Endodermal cell (in vitro differentiated cells): ENCODE measurements at regions not wholly inside any gene's neighbourhood (a gene's known extent, or its start where the extent isn't known, plus 50 kb on each side); places are given as distances from the start of the nearest gene placed in this dataset.
A peak's percentile ranks its signal among the peaks of the same experiment; 100 is the strongest.

Source experiments
- DNase-seq: peaks from one replicate; pipeline ENCODE4 v3.0.0-alpha.2; 2017
- H3K27ac ChIP-seq: 2 replicates; pipeline ENCODE4 v1.5.1; 2013; ENCODE audit warnings: mild to moderate bottlenecking, low read depth, low read length, moderate library complexity
- H3K27me3 ChIP-seq: 2 replicates; pipeline ENCODE4 v1.6.1; 2013; ENCODE audit warnings: mild to moderate bottlenecking, low read length, moderate library complexity; ENCODE audit not compliant: insufficient read depth, control insufficient read depth, poor library complexity, severe bottlenecking
- H3K36me3 ChIP-seq: 2 replicates; pipeline ENCODE4 v1.7.0; 2013; ENCODE audit warnings: mild to moderate bottlenecking, low read length, moderate library complexity; ENCODE audit not compliant: control insufficient read depth, insufficient read depth
- H3K4me1 ChIP-seq: one replicate; pipeline ENCODE4 v1.7.0; 2013; ENCODE audit warnings: low read length; ENCODE audit not compliant: control insufficient read depth, insufficient read depth
- H3K4me3 ChIP-seq: 2 replicates; pipeline ENCODE4 v1.5.1; 2013; ENCODE audit warnings: mild to moderate bottlenecking, low read length, moderate library complexity
- H3K9ac ChIP-seq: 2 replicates; pipeline ENCODE4 v1.6.1; 2013; ENCODE audit warnings: mild to moderate bottlenecking, low read length, moderate library complexity; ENCODE audit not compliant: poor library complexity, severe bottlenecking; ENCODE audit errors: extremely low read depth
- H3K9me3 ChIP-seq: 2 replicates; pipeline ENCODE4 v1.6.1; 2013; ENCODE audit warnings: mild to moderate bottlenecking, low read length, moderate library complexity; ENCODE audit not compliant: control insufficient read depth
- H3K27ac Mint-ChIP-seq: 2 replicates; pipeline ENCODE4 v1.8.0; 2020; ENCODE audit warnings: mixed read lengths
- H3K27me3 Mint-ChIP-seq: 2 replicates; pipeline ENCODE4 v1.8.0; 2021; ENCODE audit warnings: mild to moderate bottlenecking, mixed read lengths; ENCODE audit not compliant: insufficient read depth
- H3K36me3 Mint-ChIP-seq: 2 replicates; pipeline ENCODE4 v1.8.0; 2020; ENCODE audit warnings: low read depth, mixed read lengths
- H3K4me1 Mint-ChIP-seq: 2 replicates; pipeline ENCODE4 v1.8.0; 2020; ENCODE audit warnings: mixed read lengths
- H3K4me3 Mint-ChIP-seq: 2 replicates; pipeline ENCODE4 v1.8.0; 2020; ENCODE audit warnings: mild to moderate bottlenecking, moderate library complexity, mixed read lengths
- H3K9me3 Mint-ChIP-seq: 2 replicates; pipeline ENCODE4 v1.8.0; 2020; ENCODE audit warnings: mild to moderate bottlenecking, mixed read lengths
- WGBS, 2 experiments: methylation state at CpG; one replicate each; pipeline versions ENCODE4 v1.1.5 to v1.1.7; 2013; ENCODE audit warnings: missing lambda C conversion rate in 2 of 2, mixed read lengths in 1 of 2; ENCODE audit not compliant: insufficient coverage in 1 of 2, insufficient read length in 1 of 2; 5-methylcytosine and 5-hydroxymethylcytosine counted together
- TF ChIP-seq, protein P1 (sequence below): fragments of 200-600 bp; sonication (generic); conservative IDR thresholded peaks from 2 replicates; pipeline ENCODE4 v1.5.0; 2021; ENCODE audit warnings: antibody characterized with exemption, mild to moderate bottlenecking

DNA sequence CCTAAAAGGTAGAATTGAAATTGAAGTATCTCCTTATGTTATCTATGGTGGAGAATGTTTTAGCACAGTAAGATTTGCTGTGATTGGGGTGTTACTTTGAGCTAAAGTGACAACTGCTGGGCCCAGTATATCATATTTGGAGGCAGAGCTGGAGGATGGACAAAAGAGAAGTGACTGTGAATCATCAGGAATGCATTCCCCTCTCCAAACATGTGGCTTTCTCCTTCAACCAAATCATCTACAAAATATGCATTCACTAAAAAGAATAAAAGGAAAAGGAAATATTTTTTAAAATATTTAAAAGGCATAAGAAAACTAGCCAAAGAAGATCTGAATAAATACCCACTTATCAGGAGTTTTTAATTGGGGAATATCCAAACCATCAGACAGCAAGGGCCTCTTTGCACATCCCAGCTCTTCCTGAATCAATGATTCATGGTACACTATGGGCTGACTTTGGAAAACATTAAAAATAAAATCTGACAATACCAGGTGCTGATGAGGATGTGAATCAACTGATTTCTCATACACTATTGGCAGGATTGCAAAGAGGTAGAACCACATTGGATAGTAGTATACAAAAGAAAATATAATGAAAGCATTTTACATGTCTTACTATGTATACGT is 671.7 kb upstream of the NR3C2 start:
- Histone ChIP-seq H3K36me3 (no peaks in the 10 kb centered on the region), H3K4me1 (no peaks in the 10 kb centered on the region), H3K9me3 (no peaks in the 10 kb centered on the region), H3K27ac (no peak overlapping the region), H3K27me3 (no peaks in the 10 kb centered on the region), H3K9ac (no peak overlapping the region), H3K4me3 (no peak overlapping the region)
- Mint-ChIP-seq H3K27me3 (no peaks in the 10 kb centered on the region), H3K36me3 (no peaks in the 10 kb centered on the region), H3K9me3 (no peaks in the 10 kb centered on the region), H3K4me1 (peaks cover 7% of the 10 kb centered on the region), H3K27ac (no peak overlapping the region), H3K4me3 (no peak overlapping the region)
- 100% methylated on average over 1 of the region's 1 CpG; no CpG with 5 or more reads in 1 of the 2 experiments for WGBS, 2 experiments
- no peak for DNase-seq
- TF ChIP-seq, protein P1, sequence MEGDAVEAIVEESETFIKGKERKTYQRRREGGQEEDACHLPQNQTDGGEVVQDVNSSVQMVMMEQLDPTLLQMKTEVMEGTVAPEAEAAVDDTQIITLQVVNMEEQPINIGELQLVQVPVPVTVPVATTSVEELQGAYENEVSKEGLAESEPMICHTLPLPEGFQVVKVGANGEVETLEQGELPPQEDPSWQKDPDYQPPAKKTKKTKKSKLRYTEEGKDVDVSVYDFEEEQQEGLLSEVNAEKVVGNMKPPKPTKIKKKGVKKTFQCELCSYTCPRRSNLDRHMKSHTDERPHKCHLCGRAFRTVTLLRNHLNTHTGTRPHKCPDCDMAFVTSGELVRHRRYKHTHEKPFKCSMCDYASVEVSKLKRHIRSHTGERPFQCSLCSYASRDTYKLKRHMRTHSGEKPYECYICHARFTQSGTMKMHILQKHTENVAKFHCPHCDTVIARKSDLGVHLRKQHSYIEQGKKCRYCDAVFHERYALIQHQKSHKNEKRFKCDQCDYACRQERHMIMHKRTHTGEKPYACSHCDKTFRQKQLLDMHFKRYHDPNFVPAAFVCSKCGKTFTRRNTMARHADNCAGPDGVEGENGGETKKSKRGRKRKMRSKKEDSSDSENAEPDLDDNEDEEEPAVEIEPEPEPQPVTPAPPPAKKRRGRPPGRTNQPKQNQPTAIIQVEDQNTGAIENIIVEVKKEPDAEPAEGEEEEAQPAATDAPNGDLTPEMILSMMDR: no peak

DNA sequence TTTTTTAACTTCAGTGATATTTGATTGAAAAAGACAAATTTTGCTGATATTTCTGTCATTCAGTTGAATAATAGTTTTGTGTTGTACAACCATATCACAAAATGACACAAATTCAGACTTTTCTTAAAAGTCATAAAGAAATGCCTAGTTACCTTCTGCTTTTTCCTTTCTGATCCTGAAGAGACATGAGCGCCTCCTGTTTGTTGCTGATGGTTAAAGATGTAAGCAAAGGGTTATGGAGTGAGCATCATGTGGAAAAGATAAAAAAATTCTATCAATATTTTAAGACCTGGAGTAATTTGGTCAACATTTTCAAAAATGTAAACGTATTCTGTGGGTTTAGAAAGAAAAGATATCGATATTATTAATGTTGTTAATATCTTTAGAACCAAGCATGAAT is 669.9 kb upstream of the NR3C2 start:
- TF ChIP-seq, protein P1: peak; percentile 65
- no peak overlapping the region for H3K27ac ChIP-seq
- no peak overlapping the region for H3K4me3 Mint-ChIP-seq
- no peaks in the 10 kb centered on the region for H3K4me1 ChIP-seq
- H3K9me3 Mint-ChIP-seq: no peaks in the 10 kb centered on the region
- H3K36me3 Mint-ChIP-seq: no peaks in the 10 kb centered on the region
- no peaks in the 10 kb centered on the region for H3K36me3 ChIP-seq
- no peaks in the 10 kb centered on the region for H3K9me3 ChIP-seq
- no peak overlapping the region for H3K4me3 ChIP-seq
- peaks cover 7% of the 10 kb centered on the region for H3K4me1 Mint-ChIP-seq
- 81% methylated on average over 3 of the region's 3 CpGs; no CpG with 5 or more reads in 1 of the 2 experiments for WGBS, 2 experiments
- no peak for DNase-seq
- no peak overlapping the region for H3K9ac ChIP-seq
- H3K27me3 ChIP-seq: no peaks in the 10 kb centered on the region
- no peak overlapping the region for H3K27ac Mint-ChIP-seq
- H3K27me3 Mint-ChIP-seq: no peaks in the 10 kb centered on the region

DNA sequence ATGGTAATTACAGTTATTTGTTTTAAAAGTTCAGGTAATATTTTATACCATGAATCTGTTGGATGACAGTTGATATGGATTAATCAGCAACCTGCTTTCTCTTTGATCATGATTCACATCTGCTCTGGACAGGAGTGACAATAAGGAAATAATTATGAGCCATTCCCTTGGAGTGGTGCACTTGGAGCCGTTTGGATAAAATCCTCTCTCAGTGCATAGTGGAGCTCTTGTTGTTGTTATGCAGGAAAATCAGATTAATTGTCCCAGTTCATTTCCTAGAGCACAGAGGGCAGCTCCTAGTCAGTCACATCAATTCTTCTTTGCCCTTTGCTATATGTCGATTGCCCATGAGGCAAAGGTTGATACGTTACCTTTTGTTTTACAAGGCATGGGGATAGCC is 668.3 kb upstream of the NR3C2 start:
- Mint-ChIP-seq H3K36me3 (no peaks in the 10 kb centered on the region), H3K27me3 (no peaks in the 10 kb centered on the region), H3K9me3 (no peaks in the 10 kb centered on the region), H3K4me1 (no peaks in the 10 kb centered on the region), H3K27ac (no peak overlapping the region), H3K4me3 (no peak overlapping the region)
- Histone ChIP-seq H3K9me3 (no peaks in the 10 kb centered on the region), H3K27me3 (no peaks in the 10 kb centered on the region), H3K4me3 (no peak overlapping the region), H3K36me3 (no peaks in the 10 kb centered on the region), H3K27ac (no peak overlapping the region), H3K9ac (no peak overlapping the region), H3K4me1 (no peaks in the 10 kb centered on the region)
- WGBS, 2 experiments: 88 to 90% methylated on average over 3 of the region's 3 CpGs
- TF ChIP-seq, protein P1: no peak
- DNase-seq: no peak
